Epidermal melanocyte (primary cell): ENCODE measurements at regions not wholly inside any gene's neighbourhood (a gene's known extent, or its start where the extent isn't known, plus 50 kb on each side); places are given as distances from the start of the nearest gene placed in this dataset.
A peak's percentile ranks its signal among the peaks of the same experiment; 100 is the strongest.
"Not testable (repeated sequence)": the region's sequence is repeated elsewhere in the genome, so short reads cannot be mapped to it uniquely, and the experiment has no call there.

Source experiments
- DNase-seq: peaks from one replicate; pipeline ENCODE4 v3.0.0; 2011; ENCODE audit warnings: low spot score; ENCODE audit not compliant: insufficient read length

DNA sequence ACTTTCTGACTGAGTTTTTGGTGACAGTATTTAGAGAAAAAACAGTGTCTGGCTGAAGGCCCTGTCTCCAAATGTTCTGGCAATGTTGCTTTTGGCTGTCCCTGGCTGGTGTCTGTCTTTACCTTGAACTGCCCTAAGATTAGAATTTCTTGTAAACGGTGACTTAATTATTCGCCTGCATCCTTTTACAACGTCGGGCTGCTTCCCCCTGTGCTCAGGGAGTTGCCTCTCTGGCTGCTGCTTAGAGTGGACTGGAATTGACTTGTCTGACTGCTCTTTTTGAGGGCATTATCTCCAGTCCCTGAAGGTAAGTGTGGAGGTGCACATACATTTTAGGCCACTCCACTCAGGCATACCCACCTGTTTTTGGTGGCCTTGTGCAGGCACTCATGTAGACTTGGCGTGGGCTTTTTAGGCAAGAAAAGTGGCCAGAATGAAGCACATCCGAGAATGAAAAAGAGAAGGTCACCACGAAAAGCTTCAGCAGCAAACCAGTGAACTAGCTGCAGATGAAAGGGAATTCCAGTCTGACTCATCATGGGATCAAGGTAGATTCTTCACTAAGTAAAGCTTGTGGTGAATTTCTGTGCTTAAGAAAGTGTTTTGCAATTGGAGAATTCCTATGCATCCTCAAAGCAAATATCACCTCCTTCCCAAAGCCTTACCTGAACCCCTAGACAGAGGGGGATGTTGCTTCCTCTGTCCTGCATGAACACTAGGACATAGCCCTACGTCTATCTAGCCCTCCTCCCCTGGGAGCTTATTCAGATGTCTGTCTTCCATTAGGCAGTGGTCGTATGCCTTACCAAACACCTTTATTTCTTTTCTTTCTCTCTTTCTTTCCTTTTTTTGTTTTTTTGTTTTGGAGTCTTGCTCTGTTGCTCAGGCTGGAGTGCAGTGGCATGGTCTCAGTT is 230.3 kb upstream of the TRIB2 start:
- no peak for DNase-seq

DNA sequence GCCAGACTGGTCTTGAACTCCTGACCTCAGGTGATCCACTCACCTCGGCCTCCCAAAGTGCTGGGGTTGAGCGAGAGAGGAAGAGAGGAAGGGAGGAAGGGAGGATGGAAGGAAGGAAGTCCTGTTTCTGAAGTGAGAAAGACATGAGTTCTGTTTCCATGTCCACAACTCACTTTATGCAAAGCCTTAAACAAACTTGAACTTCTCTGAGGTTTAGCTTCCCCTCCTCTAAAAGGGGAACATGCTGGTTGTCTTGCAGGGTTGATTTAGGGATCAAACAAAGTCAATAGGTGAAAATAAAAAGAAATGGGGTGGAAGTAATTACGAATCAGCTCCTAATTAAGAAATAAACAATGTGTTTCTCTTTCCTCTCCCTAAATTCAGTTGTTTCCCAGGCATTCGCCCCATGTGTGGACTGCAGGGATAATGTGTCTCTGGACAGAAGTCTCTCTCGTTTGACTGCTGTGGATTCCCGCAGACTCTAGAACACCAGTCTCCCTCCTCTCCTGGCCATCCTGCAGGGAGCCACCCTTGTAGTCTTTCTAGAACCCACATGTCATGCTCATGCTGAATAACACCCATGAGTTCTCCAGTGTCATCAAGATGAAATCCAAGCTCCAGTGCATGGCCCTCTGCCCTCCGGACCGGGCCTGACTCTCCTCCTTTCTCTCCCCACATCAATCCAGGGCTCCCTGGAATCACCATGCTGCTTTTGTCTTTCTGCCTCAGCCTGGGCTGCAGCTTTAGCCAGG is 229.3 kb upstream of the TRIB2 start:
- no peak for DNase-seq

DNA sequence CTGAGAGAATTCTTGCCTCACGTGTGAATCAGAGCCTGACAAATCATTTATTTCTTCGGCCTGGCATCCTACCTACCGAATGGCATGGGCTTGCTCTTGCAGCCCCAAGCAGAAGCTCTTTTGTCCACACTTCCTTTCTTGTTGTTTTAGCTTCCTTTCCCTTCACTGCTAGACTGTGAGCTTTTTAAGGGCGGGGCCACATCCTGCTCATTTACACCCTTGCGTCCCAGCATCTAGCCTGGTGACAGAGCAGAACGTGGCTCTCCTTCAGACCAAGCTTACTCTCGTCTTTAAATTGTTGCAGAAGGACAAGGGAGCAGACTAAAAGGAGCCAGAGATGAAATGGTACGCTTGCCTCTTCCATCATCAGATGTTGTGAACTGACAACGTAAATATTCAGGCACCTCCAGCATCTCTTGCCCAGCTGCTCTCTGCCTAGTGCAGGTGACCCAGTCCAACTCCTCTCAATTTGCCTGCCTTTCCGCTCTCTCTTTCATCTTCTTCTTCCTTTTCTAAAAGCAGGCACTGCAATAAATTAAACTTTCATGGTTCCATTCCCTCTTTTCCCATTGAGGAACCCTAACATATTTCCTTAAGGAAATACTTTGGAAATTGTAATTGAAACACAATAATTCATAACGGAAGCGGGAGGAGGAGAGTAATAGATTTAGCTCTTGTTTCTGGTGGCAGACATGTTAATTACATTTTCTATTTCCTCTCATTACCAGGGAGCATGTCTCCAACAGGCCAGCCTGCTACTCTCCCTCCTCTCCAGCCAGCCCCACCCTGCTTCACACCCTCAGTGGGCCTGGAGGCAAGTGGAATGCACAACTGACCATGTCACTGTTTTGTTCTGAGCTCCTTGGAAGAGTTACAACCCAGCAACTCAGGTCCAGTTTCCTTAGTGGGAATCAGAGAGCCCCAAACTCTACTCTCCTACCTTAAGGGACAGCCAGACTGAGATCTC is 228.1 kb upstream of the TRIB2 start:
- DNase-seq: no peak

DNA sequence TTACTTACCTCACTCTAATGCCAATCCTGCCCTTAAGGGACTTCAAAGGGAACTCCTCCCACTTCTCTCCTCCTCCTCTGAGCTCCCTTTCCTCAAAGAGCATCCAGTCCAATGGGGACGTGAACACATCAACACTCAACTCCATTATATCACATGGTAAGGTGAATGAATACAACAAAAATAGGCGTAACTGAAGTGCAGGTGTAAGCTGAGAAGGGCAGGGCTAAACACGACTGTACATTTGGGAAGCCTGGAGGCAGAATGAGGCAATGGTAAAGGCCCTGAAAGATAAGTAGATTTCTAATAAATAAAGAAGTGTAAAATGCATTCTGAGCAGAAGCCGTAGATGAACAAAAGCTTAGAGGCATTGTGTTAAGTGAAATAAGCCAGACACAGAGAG is 226.1 kb upstream of the TRIB2 start:
- DNase-seq: no peak

DNA sequence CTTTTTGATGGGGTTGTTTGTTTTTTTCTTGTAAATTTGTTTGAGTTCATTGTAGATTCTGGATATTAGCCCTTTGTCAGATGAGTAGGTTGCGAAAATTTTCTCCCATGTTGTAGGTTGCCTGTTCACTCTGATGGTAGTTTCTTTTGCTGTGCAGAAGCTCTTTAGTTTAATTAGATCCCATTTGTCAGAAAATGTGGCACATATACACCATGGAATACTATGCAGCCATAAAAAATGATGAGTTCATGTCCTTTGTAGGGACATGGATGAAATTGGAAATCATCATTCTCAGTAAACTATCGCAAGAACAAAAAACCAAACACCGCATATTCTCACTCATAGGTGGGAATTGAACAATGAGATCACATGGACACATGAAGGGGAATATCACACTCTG is 224.4 kb upstream of the TRIB2 start:
- not testable (repeated sequence) for DNase-seq

DNA sequence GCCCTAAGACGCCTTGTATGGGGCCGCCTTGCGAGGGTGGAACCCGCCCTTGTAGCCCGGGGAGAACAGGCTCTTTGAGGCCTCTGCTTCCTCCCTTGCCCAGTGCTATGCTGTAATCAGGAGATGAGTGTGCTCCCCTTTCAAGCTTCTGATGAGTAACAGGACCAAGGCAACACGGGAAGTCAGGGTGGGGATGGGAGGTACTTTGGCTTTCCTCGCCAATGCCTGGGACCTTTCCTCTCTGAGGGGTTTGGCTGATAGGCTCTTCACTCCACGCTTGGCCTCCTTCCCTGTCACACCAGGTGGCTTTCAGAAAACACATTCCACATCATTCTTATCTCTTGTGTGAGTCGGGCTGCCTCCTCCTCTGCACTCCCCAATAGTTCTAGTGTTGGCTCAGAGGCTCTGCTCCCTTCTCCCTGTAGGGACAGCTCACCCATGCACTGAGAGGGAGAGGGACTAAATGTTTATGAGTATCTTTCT is 223.7 kb upstream of the TRIB2 start:
- DNase-seq: no peak

DNA sequence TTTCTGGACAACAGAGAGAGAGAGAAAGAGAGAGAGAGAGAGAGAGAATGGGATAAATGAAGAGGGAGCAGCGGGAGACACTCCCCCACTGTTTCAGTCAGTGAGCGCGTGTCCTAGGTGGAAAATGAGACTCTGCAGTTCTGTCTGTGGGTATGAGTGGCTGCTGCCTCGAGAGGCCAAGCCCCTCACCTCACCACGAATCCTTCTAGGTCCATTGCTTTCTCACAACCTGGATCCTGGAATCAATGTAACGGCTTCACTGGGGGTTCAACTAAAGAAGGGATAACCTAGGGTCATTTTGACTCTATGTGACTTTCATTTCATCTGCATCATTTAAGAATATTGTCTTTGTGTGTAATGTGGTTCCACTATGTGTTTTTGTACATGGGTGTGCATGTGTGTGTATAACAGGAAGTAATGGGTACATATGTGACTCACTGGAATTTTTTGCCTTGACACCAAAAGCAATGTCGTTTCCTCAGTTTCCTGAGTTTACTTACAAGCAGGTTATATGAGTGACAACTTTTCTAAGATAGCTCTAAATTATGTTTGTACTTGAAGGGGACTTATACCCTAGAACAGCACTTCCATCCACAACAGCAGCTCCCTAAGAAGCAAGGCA is 221.4 kb upstream of the TRIB2 start:
- no peak for DNase-seq

DNA sequence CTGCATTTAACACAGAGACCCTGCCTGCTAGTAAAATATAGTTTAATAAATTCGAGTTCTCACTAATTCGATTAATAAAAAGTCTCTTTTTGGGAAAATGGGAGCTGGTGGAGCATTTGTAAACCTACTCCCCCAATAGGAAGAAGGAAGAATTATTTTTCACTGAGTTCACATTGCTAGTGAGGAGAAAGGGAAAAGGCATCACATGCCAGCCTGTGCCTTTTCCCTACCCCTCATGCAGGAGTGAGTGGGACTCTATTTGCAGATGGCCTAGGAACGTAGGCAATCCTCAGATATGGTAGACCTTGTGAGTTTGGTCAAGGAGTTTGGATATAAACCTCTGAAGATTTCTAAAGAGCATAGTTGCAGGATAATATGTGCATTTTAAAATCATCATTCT is 218.4 kb upstream of the TRIB2 start:
- no peak for DNase-seq

DNA sequence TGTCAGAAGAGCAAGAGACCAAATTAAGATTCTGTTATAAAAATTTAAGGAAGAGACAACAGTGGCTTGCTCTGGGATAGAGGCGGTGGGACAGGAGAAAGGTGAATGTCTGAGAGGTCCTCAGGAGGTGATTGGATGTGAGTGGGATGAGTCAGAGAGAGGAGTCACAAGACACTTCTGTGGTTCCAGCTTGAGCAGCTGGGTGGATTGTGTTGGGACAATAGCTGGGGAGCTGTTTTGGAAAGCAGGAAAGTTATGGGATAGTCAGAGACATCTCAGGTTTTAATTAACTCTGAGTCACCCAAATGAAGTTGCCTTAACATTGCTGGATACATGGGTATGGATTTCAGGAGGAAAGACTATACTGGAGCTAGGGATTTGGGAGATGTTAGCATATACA is 218.0 kb upstream of the TRIB2 start:
- DNase-seq: peak; percentile 32

DNA sequence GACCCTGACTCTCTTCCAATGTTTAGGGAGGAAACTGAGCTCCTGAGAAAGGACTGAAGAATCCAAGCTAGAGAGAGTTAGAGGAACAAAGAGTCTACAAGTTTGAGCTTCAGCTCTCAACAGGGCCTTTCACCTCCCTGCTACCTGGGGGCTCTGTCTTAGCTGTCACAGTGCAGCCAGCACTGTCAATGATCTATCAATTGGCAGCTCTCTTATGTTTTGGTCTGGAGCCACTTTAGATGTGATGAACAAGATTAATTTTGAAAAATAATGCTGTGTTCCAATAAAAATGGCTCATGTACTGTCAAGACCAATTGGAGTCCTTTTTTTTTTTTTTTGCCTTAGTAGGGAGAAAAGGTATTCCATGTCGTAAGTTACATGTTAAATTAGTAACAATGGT is 215.8 kb upstream of the TRIB2 start:
- DNase-seq: no peak

DNA sequence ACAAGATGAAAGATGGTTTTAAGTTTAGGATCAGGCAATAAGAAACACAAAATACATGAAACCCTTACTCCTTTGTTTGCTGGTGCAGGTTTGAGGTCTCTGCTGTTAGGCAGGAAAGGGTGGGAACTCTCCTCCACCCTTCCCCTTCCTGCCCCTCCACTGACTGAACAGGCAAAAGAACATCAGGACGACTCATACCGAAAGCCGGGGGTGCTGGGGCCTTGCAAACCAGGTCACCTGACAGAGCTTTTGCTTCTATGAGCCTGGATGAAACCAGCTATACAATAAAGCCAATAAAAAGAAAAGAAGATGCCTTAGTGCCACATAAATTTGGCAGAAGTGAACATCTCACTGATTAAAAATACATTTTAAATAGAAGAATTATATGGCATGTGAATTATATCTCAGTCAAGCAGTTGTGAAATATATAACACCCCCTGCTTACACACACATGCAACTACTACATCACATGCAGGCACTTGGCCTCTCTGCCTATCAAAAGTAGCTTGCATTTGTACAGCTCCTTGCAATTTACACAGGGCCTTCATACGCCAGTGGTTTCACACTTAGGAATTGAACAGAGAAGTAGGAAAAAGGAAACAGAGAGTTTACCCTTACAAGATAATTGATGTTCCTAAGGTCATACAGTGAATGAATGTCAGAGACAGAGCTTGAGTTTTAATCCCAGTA is 215.1 kb upstream of the TRIB2 start:
- no peak for DNase-seq

DNA sequence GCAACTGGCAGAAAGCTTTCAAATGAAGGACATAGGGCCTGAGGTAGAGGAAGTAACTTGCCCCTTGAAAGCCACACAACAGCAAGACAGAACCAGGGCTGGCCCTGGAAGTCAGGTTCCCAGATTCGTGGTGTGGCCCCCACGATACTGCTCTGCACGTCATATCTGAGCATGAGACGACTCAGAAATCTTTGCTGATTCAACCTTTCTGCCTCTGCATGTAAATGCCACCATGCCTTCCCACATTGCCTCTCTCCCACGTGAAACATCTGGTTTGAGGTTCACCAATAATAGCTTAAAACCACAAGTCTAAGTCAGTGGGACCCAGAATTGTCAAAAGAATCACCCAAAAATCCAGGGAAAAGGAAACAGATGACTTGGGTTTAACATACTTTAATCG is 214.0 kb upstream of the TRIB2 start:
- DNase-seq: no peak

DNA sequence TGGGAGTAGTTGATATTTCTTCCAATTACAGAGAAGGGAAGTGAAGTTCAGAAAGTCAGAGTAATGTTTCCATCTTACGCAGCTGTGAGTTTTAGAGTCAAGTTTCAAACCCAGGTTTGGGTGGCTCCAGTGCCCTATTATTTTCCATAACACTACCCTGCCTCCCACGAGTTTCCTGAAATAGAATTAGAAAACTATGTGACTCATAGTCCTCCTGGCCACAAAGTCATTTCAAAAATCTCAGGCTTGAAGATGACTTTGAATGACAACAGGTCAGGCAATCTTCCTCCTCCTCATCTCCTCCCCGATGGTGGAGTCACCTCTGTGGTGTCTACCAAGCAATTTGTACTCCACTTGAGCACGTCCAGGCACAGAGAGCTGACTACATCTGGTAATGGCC is 212.3 kb upstream of the TRIB2 start:
- DNase-seq: no peak

DNA sequence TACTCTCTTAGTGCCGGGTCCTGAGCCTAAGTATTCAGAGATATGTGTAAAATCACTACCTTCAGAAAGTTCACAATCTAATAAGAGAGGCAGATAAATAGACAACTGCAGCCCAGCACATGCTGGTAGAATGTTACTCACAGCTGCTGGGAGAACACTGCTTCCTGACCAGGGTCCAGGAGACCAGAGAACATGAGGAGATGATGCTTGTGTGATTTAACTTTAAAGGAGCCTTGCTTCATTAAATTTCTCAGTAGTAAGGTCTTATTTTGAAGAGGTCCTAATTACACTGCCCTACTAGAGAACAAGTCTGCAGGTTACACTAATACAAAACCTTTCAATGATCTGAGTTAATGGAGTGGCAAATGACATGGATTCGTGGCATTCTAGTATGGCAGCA is 209.9 kb upstream of the TRIB2 start:
- no peak for DNase-seq

DNA sequence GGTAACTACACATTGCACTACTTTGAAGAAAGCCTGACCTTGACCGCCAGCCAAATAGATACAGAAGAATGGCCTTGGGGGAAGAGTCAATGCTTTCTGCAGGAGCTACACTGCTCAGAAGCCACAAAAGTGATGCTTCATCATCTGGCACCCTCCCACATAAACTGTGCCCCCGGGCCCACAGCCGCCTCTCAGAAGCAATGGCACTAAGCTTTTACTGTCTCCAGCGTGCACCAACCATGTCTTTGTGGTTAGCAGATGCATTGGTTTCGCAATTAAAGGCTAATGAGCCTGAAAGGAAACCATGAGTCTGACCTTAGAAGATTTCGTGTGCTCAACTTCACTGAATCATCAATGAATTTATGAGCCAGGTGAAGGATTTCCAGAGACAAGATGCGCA is 209.4 kb upstream of the TRIB2 start:
- DNase-seq: peak; percentile 71

DNA sequence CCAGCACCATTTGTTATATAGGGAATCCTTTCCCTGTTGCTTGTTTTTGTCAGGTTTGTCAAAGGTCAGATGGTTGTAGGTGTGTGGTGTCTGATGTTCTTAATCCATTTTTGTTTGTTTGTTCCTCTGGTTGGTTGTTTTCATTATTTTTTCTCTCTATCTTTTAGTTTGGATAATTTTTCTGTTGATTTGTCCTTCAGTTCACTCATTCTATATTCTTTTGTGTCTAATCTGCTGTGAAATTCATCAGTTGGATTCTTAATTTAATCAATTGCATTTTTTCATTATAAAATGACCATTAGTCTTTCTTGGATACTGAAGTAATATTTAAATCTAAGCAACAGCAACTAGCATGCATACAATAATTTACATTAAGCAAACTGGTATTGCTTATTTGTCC is 206.7 kb upstream of the TRIB2 start:
- DNase-seq: no peak

DNA sequence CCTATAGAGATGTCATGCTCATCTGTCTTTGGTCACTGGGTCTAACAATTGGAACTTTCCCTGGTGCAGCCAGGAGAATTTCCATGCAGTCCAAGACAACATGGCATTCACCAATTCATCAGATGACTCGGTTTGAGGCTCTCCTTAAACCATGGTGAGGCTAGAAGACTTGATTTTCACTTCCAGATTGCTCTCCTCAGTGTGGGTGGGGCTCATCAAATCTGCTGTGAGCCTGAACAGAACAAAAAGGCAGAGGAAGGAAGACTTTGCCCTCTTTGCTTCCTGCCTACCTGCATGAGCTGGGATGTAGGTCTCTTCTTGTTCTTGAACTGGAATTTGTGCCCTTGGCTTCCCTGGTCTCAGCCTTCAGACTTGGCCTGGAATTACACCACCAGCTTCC is 203.4 kb upstream of the TRIB2 start:
- no peak for DNase-seq

DNA sequence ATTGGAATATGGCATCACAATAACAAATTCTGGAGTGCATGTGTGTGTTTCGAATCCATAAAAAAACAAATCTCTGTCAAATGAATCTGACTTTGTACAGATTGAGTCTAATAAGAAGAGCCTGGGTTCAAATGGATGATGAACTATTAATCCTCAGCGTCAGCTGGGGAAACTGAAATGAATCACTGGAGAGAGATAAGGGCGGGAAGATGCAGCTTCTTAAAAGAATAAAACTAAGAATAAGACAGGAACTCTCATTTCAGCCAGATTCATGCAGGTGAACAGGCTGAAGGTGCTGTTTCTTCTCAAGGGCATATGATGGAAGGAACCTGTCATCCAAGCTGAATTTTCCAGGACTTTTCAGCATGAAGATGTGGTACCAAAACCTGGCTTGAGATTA is 202.6 kb upstream of the TRIB2 start:
- no peak for DNase-seq

DNA sequence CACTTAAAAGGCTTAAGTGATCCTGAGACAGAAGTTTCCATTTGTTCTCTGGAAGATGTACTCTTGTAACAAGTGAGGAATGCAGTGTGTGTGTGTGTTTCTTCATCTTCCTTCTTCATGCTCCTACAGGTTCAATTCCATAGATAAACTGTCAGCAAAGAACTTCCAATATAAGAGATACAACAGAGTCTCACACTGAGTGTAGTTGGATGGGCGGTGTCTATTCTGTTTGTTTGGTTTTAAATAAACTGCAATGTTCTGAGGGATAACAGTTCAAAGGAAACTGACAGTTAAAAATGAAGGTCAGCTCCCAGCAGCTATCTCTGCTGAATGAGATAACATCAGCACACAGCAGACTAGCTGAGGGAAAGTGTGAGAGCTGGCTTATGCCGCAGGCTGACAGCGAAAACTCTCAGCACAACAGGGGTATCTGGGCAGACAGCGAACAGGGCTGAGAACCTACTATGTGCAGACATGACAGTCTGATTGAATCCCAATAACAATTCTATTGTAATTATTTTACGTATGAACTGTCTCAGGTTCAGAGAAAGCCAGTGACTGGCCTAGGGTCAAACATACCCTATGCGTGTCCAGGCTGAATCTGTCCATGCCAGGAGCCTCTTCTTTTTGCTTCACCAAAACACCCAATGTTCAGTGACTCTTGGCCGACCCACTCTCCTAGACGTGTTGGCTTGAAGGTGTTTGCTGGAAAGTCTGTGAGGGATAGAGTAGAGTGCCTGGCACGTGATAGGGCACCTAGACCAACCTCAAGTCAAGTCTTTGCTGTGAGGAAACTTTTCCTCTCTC is 201.9 kb upstream of the TRIB2 start:
- no peak for DNase-seq

DNA sequence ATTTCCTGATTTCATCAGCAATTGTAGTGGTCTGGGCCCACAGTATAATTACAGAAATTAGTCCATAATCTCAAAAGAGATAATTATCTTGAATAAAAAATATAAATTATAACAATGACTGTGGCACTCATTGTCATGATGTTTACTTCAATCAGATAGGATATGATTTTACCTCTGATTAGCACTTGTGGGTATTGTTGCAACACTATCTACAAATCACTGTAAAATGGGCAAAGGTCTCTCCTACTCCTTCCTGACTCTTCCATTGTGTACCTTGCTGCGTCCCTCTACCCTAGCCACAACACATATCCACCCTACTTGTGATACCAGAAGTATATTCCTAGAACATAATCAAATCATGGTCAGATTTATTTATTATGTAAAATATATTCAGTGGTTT is 200.9 kb upstream of the TRIB2 start:
- DNase-seq: no peak
